Activated T-helper 17 cell treated with anti-CD3 and anti-CD28 coated beads, Interleukin-2, amount 50 U/mL, for 72 hours (primary cell): ENCODE measurements at regions not wholly inside any gene's neighbourhood (a gene's known extent, or its start where the extent isn't known, plus 50 kb on each side); places are given as distances from the start of the nearest gene placed in this dataset.

Experiments
- ATAC-seq: fragments of 150-1000 bp; cut with Tn5 transposase; replicated peaks from 2 replicates; pipeline ENCODE4 v1.10.0; 2021; ENCODE audit warnings: mild to moderate bottlenecking, moderate library complexity
- H3K27ac Mint-ChIP-seq: one replicate; pipeline ENCODE4 v1.8.0; 2022; ENCODE audit warnings: mixed read lengths
- H3K27me3 Mint-ChIP-seq: one replicate; pipeline ENCODE4 v1.8.0; 2022; ENCODE audit warnings: mixed read lengths
- H3K36me3 Mint-ChIP-seq: one replicate; pipeline ENCODE4 v1.8.0; 2022; ENCODE audit warnings: low read depth, mild to moderate bottlenecking, mixed read lengths
- H3K4me1 Mint-ChIP-seq: one replicate; pipeline ENCODE4 v1.8.0; 2022; ENCODE audit warnings: mixed read lengths
- H3K4me3 Mint-ChIP-seq: one replicate; pipeline ENCODE4 v1.8.0; 2022; ENCODE audit warnings: mild to moderate bottlenecking, mixed read lengths
- H3K9me3 Mint-ChIP-seq: one replicate; pipeline ENCODE4 v1.8.0; 2022; ENCODE audit warnings: mixed read lengths

- no peak overlapping the region for H3K27ac Mint-ChIP-seq
- no peak overlapping the region for H3K4me3 Mint-ChIP-seq
- H3K27me3 Mint-ChIP-seq, result no peaks in the 10 kb centered on the region
- peaks cover 5% of the 10 kb centered on the region for H3K9me3 Mint-ChIP-seq
- no peak for ATAC-seq
- no peaks in the 10 kb centered on the region for H3K36me3 Mint-ChIP-seq
- no peaks in the 10 kb centered on the region for H3K4me1 Mint-ChIP-seq
Observed at GRCh38 chr11:90912631-90913030, 689.8 kb upstream of the CHORDC1 start.

GRCh38 chr11:90911192-90911591 is 688.3 kb upstream of the CHORDC1 start:
- no peak overlapping the region for H3K4me3 Mint-ChIP-seq
- H3K27ac Mint-ChIP-seq, result no peak overlapping the region
- H3K27me3 Mint-ChIP-seq, result no peaks in the 10 kb centered on the region
- no peaks in the 10 kb centered on the region for H3K4me1 Mint-ChIP-seq
- H3K9me3 Mint-ChIP-seq, result peaks cover 5% of the 10 kb centered on the region
- no peaks in the 10 kb centered on the region for H3K36me3 Mint-ChIP-seq
- no peak for ATAC-seq

DNA sequence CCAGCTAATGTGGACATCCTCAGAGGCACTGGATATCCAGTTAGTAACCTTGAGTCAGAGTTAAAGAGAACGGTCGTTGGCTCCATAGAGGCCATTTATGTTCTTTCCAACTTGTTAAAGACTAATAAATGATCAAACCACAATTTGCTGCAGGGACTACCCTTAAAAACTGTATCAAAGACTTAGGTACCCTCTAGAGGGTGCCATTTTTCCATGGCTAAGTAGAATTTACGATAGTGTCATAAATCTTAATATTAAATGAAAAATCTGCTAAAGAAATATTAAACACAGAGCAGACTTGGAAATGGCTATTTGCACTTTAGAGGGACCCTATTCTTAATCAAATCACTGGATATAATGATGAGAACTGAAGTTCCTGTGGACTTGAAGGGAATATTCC is 685.2 kb upstream of the CHORDC1 start:
- H3K9me3 Mint-ChIP-seq, result no peaks in the 10 kb centered on the region
- H3K4me1 Mint-ChIP-seq, result no peaks in the 10 kb centered on the region
- no peaks in the 10 kb centered on the region for H3K27me3 Mint-ChIP-seq

DNA sequence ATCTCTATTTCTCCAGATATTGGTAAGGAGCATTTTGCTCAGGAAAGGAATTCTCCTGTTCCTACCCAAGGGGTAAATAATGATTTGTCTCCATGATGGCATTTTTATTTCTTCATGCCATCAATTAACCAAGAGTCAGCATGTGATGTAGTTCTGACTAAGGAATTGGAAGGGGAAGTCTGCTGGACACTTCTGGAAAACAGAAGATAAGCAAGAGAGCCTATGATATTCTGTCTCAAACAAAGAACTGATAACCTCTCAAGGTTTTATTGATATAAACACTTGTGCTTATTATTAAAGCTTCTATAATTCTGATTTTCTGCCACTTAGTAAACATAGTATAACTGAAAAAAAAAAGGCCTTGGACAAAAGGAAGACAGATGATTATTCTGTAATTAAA is 673.0 kb upstream of the CHORDC1 start:
- no peak overlapping the region for H3K27ac Mint-ChIP-seq
- H3K4me1 Mint-ChIP-seq, result no peaks in the 10 kb centered on the region
- H3K4me3 Mint-ChIP-seq, result no peak overlapping the region
- H3K9me3 Mint-ChIP-seq, result peaks cover 20% of the 10 kb centered on the region
- no peaks in the 10 kb centered on the region for H3K27me3 Mint-ChIP-seq
- ATAC-seq, result no peak
- H3K36me3 Mint-ChIP-seq, result no peaks in the 10 kb centered on the region

More for the DNA sequence above, 685.2 kb upstream of the CHORDC1 start:
- H3K27ac Mint-ChIP-seq, result no peak overlapping the region
- ATAC-seq, result no peak
- H3K36me3 Mint-ChIP-seq, result no peaks in the 10 kb centered on the region
- H3K4me3 Mint-ChIP-seq, result no peak overlapping the region

DNA sequence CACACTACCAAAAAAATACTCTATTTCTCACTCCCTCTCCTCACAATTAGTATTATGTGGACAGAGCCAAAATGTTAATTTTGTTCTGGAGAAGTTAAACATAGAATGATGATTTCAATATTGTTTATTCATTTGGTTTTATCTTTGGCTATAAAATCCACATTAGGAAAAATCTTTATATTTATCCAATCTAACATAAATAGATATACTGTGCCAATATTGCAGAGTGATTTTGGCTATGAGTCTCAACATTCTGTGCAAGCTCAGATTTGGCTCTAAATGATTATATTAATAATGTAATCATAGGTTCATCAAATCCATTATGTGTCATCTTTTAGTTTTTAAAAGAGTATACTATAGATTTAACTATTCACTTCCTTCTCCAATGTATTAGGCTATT is 667.5 kb upstream of the CHORDC1 start:
- peaks cover 12% of the 10 kb centered on the region for H3K9me3 Mint-ChIP-seq
- no peaks in the 10 kb centered on the region for H3K27me3 Mint-ChIP-seq
- H3K36me3 Mint-ChIP-seq, result no peaks in the 10 kb centered on the region
- H3K4me3 Mint-ChIP-seq, result no peak overlapping the region
- no peak for ATAC-seq
- H3K4me1 Mint-ChIP-seq, result no peaks in the 10 kb centered on the region
- no peak overlapping the region for H3K27ac Mint-ChIP-seq

DNA sequence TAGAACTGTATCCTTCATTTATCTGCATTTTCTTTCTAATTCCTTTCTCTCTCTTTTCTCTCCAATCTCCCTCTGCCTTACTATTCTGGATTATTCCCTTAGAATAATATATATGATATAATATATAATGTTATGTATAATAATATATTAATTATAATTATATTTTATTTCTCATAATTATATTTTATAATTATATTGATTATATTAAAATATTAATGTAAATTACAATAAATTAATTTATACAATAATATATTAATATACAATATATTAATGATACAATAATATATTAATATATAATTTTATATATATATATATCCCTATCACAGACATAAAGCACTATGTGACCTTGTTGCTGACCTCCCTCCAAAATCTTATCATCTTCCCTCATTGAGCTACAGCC is 661.3 kb upstream of the CHORDC1 start:
- Mint-ChIP-seq H3K4me1 (no peaks in the 10 kb centered on the region), H3K36me3 (no peaks in the 10 kb centered on the region), H3K9me3 (peaks cover 10% of the 10 kb centered on the region), H3K27me3 (no peaks in the 10 kb centered on the region), H3K27ac (no peak overlapping the region), H3K4me3 (no peak overlapping the region)
- ATAC-seq, result no peak

DNA sequence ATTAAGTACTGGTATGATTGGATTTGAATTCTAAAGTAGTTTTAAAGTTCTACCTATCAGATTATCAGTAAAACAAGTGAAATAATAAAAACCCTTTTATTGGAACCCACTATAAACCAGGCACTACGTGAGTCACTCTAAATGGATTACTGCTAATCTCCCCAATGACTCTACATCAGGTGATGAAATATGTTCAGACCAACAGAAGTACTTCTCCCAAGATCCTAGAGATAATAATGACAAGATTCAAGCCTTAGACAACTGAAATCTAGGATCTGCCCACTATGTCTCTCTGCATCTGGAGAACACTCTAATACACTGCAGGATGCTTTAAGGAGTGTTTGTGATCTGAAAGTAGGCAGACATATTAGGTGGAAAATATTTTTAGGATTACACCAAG is 652.1 kb upstream of the CHORDC1 start:
- H3K27ac Mint-ChIP-seq, result no peak overlapping the region
- no peaks in the 10 kb centered on the region for H3K27me3 Mint-ChIP-seq
- no peaks in the 10 kb centered on the region for H3K4me1 Mint-ChIP-seq
- H3K4me3 Mint-ChIP-seq, result no peak overlapping the region
- H3K9me3 Mint-ChIP-seq, result peaks cover 23% of the 10 kb centered on the region
- no peaks in the 10 kb centered on the region for H3K36me3 Mint-ChIP-seq
- no peak for ATAC-seq

GRCh38 chr11:90874281-90874680 is 651.4 kb upstream of the CHORDC1 start:
- Mint-ChIP-seq H3K36me3 (no peaks in the 10 kb centered on the region), H3K27ac (no peak overlapping the region), H3K4me1 (no peaks in the 10 kb centered on the region), H3K27me3 (no peaks in the 10 kb centered on the region), H3K4me3 (no peak overlapping the region), H3K9me3 (peaks cover 26% of the 10 kb centered on the region)
- no peak for ATAC-seq

- Mint-ChIP-seq H3K4me3 (no peak overlapping the region), H3K27ac (no peak overlapping the region), H3K27me3 (no peaks in the 10 kb centered on the region), H3K36me3 (no peaks in the 10 kb centered on the region), H3K9me3 (peaks cover 30% of the 10 kb centered on the region), H3K4me1 (no peaks in the 10 kb centered on the region)
- no peak for ATAC-seq
Observed at GRCh38 chr11:90867416-90867815, 644.6 kb upstream of the CHORDC1 start.

- Mint-ChIP-seq H3K36me3 (no peaks in the 10 kb centered on the region), H3K4me1 (no peaks in the 10 kb centered on the region), H3K27me3 (no peaks in the 10 kb centered on the region), H3K9me3 (peaks cover 4% of the 10 kb centered on the region), H3K27ac (no peak overlapping the region), H3K4me3 (no peak overlapping the region)
- no peak for ATAC-seq
Observed at GRCh38 chr11:90856790-90857189, 633.9 kb upstream of the CHORDC1 start.

DNA sequence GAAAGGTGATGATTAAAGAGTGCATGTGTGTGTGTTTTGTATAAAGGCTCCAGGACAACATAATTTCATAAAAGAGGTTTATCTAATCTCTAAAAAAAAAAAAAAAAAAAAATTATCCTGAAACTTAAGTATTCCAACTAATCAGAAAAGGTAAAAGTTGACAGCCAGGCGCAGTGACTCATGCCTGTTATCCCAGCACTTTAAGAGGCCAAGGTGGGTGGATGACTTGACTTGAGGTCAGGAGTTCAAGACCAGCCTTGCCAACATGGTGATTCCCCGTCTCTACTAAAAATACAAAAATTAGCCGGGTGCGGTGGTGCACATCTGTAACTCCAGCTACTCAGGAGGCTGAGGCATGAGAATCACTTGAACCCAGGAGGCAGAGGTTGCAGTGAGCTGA is 632.7 kb upstream of the CHORDC1 start:
- no peak for ATAC-seq
- H3K4me1 Mint-ChIP-seq, result no peaks in the 10 kb centered on the region
- H3K36me3 Mint-ChIP-seq, result no peaks in the 10 kb centered on the region
- H3K27ac Mint-ChIP-seq, result no peak overlapping the region
- no peaks in the 10 kb centered on the region for H3K27me3 Mint-ChIP-seq
- peaks cover 4% of the 10 kb centered on the region for H3K9me3 Mint-ChIP-seq
- no peak overlapping the region for H3K4me3 Mint-ChIP-seq

DNA sequence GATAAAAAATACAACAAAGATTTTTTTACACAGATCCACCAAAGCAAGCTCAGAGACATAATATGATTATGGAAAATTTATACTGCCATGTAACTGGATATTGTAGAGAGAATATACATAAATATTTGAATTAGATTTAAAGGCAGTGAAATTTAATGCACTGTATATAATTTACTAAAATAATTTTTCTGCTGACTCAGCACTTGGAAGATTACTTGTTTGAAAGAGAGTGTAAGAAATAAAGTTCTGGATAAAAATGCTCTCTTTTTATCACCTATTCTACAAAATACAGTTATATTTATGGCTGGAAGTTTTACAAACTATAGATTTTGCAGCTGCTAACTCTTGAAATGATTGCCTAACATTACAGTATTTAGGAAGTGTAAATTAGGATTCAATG is 628.3 kb upstream of the CHORDC1 start:
- Mint-ChIP-seq H3K4me1 (no peaks in the 10 kb centered on the region), H3K36me3 (no peaks in the 10 kb centered on the region), H3K4me3 (no peak overlapping the region), H3K27ac (no peak overlapping the region), H3K27me3 (no peaks in the 10 kb centered on the region), H3K9me3 (peaks cover 4% of the 10 kb centered on the region)
- ATAC-seq, result no peak

- Mint-ChIP-seq H3K4me1 (no peaks in the 10 kb centered on the region), H3K9me3 (peaks cover 4% of the 10 kb centered on the region), H3K36me3 (no peaks in the 10 kb centered on the region), H3K27ac (no peak overlapping the region), H3K4me3 (no peak overlapping the region), H3K27me3 (no peaks in the 10 kb centered on the region)
- no peak for ATAC-seq
Observed at GRCh38 chr11:90849312-90849711, 626.5 kb upstream of the CHORDC1 start.

GRCh38 chr11:90847268-90847886 is 624.5 kb upstream of the CHORDC1 start:
- no peak for ATAC-seq
- Mint-ChIP-seq H3K4me1 (no peaks in the 10 kb centered on the region), H3K27me3 (no peaks in the 10 kb centered on the region), H3K4me3 (no peak overlapping the region), H3K27ac (no peak overlapping the region), H3K9me3 (peaks cover 5% of the 10 kb centered on the region), H3K36me3 (no peaks in the 10 kb centered on the region)

GRCh38 chr11:90846628-90847027 is 623.8 kb upstream of the CHORDC1 start:
- no peak for ATAC-seq
- Mint-ChIP-seq H3K4me1 (no peaks in the 10 kb centered on the region), H3K4me3 (no peak overlapping the region), H3K27ac (no peak overlapping the region), H3K27me3 (no peaks in the 10 kb centered on the region), H3K36me3 (no peaks in the 10 kb centered on the region), H3K9me3 (peaks cover 5% of the 10 kb centered on the region)

DNA sequence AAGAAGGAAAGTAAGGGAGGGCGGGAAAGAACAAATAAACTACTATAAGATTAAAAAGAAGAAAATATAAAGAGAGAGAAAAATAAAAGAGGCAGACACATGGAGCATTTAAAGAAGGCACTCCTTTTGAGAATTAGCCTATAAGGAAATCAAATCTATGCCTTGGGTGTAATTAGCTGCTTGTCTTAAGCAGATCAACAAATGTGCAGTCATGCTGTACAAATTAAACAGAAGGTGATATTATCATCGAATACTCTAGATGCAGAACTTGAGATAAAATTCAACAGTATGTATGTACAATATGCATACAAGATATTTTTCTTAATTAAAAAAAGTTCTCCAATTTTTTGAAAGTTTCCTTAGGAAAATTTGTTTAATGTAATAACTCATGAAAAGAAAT is 623.0 kb upstream of the CHORDC1 start:
- H3K36me3 Mint-ChIP-seq, result no peaks in the 10 kb centered on the region
- H3K27ac Mint-ChIP-seq, result no peak overlapping the region
- H3K4me1 Mint-ChIP-seq, result no peaks in the 10 kb centered on the region
- H3K9me3 Mint-ChIP-seq, result peaks cover 5% of the 10 kb centered on the region
- H3K4me3 Mint-ChIP-seq, result no peak overlapping the region
- ATAC-seq, result no peak
- no peaks in the 10 kb centered on the region for H3K27me3 Mint-ChIP-seq
